IPS DF 4.7 (cell line): ENCODE measurements at regions not wholly inside any gene's neighbourhood (a gene's known extent, or its start where the extent isn't known, plus 50 kb on each side); places are given as distances from the start of the nearest gene placed in this dataset.
"Not testable (repeated sequence)": the region's sequence is repeated elsewhere in the genome, so short reads cannot be mapped to it uniquely, and the experiment has no call there.

Source experiments
- DNase-seq: peaks from one replicate; pipeline ENCODE4 v3.0.0-alpha.2; 2013; ENCODE audit warnings: low spot score; ENCODE audit errors: extremely low read depth

DNA sequence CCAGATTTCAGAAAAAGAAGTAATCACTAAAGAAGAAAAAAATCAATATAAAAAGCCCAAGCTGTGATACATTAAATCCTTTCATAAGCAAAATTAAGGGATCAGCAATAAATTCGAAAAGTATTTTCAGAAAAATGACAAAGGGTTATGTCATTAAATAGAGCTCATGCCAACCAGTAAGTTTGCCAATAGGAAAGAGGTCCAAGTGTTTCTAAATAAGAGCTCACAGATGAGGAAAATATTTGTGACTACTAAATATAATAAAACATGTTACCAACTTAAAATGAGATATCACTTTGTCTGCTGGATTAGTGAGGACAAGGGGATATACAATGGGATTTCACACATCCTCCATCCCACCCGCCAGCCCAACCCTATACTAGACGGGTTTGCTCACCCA lies 140.3 kb upstream of the EYA4 start:
- DNase-seq, result no peak

DNA sequence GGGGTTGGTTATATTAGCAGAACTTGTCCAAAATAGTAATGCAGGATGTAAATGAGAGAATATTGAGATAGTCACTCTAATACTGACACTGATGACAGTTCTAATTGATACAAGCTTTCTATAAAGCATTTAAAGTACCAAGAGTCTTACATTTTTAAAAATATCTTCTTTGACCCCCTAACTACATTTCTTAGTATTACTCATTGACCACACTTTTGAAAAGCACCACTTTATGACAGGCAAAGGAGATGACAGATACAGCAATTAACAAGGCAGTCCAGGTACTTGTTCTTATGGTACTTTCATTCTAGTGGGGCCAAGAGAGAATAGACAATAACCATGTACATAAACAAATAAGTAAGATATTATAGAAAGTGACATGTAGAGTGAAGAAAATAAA lies 139.4 kb upstream of the EYA4 start:
- DNase-seq, result no peak

DNA sequence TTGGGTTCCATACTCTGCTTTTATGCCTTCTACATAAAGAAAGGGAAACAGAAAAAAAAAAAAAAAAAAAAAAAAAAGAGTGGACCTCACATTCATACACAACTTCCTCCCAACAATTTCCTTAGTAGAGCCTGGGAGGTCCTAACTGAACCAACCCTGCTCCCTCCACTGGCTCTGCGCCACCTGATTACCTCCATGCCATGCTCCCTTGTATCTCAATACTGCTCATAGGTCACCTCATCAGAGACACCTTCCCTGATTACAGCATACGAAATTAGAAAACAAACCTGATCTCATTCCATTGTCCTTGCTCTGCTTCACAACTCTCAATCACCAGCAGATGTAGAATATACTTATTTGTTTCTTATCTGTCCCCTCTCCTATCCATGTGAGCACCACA lies 134.2 kb upstream of the EYA4 start:
- DNase-seq, result no peak

DNA sequence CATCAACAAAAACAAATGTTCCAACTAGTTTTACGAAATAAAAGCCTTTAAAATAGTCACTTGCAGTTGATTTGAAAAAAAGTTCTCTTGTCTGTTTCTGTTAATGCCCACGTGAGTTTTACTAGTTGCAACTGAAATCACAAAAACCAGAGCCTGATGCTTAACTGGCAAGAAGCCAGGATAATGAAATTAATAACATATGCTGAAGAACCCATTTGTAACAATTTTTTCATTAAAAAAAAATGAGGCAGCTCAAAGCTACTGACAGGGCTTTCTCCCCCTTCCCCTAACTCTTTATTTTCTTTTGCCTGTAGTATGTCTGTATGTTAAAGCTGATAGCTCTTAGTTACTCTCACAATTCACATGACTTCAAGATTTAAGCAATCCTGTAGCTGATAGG lies 132.7 kb upstream of the EYA4 start:
- DNase-seq, result no peak

DNA sequence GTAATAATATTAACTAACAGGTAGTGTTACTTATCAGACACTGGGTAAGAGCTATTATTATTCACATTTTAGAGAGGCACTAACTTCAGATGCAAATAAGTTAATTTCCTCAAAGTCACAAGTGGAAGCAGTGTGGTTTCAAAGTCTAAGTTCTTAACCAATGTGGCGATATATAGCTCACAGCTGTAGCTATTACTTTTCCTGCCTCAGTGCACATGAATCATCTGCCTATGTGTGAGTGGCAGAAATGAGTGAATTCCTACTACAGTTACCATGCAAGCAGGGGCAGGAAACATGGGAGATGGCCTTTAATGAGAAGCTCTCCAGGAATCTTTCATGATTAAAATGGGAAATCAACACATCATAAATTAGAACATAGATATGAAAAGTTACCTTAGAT lies 126.2 kb upstream of the EYA4 start:
- DNase-seq, result no peak

DNA sequence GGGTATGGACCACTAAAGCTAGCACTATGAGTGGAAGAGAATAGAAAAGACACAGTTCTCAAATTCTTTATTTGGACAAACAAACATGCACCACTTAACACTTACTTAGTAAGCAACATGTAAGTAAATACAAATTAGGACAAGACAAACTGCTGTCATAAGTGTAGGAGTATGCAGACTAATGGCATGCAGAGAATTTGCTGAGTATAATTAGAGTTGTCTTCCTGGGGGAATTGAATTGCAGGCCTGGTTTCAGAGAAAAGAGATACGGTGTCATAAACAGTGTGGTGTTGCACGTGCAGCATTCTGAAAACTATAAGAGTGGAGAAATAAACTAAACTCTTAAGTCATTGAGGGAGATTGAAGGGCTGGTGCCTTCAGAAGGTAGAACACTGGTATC lies 125.2 kb upstream of the EYA4 start:
- DNase-seq, result no peak

DNA sequence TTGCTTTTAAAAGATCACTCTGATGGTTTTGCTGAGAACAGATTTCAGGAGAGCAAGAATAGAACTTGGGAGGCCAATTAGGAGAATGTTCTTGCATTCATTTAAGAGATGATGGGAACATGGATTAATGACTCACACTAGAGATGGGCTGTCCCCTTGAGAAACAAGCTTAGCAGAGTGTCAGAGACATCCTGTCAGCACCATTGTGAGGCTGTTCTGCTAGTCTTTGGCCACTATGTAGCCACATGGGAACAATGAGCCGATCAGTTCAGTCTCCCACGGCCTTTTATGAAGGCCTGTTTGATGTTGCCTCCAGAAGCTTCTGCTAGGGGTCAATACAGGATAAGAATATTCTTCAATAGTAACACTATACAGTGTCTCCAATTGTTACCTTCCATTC lies 113.0 kb upstream of the EYA4 start:
- no peak for DNase-seq

DNA sequence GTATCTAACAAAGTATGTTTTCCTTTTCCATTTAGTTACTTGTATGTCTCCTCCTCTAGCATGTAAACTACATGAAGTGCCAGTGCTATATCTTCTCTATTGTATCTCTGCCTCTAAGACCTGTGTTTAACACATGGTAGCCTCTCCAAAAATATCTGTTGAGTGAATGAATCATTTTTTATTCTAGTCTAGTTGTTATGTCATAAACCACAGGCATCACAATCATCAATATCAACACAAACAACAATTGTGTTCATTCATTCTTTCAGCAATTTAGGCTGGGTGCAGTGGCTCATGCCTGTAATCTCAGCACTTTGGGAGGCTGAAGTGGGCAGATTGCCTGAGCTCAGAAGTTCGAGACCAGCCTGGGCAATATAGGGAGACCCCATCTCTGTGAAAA lies 111.6 kb upstream of the EYA4 start:
- no peak for DNase-seq

DNA sequence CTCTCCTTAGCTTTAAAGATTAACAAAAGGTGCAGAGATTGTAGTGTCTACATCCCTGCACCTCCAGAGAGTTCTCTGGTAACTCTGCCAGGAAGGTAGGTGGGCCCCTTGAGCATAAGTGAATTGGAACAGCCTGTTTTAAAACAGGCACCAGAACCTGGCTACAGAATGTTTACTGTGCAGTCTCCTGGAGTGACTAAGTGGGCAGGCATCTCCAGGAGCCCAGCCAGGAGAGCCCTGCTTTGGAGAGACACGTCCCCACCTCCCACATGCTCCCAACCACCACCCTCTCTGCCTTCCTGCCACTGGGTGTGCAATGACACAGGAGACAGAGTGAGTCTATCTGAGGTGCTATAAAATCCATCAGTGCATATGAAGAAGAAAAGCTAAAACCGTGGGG lies 110.3 kb upstream of the EYA4 start:
- no peak for DNase-seq

DNA sequence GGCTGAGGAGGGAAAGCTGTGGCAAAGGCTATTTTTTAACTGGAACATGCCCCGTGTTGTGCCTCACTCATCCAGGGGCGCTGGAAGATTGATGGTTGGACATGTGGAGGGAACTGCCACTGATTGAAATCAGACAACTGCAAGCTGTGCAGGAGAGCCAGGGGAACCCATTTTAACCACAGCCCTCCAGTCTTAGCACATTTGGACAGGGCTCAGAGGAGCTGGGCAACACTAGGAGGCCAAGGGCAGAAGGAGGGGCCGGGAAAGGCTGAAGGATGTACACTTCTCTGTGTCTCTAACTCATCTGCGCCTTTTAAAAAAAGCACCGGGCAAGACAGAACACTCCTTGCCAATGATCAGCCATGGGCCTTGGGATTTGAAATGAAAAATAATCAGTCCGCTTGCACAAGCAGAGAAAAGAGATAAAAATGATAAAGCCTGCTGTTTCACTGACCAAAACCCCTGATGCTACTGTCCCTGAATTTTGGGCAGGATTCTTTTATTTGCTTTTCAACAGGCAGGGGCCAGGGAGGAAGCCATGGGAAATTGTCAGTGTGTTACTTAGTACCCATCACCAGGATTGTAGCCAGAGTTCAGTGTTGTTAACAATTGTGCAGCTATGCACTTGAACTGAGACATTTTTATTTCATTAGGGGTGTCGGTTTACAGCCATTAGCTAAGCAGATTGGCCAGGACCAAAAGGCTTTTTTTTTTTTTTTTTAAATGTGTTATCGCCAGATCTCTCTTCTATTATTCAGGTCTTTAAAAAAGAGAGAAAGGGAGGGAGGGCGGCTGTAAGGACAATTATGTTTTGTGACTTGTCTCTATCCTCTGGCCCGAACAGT lies 109.3 kb upstream of the EYA4 start:
- DNase-seq, result no peak

DNA sequence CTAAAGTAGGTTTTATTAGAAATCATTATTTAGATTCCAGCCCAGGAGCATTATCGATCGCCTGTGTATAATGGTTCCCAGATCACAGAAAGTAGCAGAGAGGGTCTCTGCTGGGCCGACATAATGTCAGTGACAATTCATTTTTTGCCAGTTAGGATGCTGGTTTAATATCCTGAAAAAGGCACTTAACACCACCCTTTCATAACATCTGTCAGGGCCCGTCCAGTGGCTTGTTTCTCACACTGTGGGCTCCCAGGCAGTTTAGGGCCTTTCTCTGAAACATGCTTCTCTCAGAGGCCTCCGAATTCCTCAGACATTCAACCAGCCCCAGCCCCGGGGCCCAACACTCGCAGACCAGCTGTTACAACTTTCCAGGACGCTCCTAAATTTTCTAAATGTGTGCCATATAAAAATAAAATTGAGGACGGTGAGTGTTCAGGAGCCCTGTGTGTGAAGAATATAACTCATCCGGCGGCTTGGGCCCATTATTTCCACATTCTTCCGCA lies 108.6 kb upstream of the EYA4 start:
- no peak for DNase-seq

DNA sequence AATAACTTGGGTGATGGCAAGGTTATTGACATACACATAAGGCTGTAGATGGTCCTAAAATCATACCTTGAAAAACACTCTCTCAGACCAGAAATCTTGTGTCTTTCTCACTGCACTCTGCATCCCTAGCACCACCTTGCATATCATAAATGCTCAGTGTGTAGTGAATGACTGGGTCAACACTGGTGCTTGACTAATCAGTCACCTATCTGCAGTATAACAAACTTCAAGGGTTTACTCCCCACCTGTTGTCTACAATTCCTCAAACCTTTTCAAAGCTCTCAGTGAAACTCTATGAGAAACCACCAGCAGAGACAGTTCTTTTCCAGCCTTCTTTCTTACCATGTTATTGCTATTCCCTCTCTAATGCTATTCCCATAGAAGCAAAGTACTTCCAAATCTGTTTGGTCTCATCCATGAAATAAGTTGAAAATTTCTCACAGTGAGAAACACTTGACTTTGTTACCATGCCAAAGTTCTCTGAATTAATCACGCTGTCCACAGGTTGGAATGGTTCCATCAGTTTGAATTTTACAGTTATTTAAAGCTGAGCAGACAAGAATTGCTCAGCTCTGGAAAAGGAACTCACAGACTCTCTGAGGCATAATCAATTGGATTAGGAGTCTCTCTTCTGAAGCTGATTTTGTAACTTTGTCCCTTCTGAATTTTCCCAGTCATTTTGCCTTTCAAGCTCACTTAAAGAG lies 104.8 kb upstream of the EYA4 start:
- DNase-seq, result no peak

DNA sequence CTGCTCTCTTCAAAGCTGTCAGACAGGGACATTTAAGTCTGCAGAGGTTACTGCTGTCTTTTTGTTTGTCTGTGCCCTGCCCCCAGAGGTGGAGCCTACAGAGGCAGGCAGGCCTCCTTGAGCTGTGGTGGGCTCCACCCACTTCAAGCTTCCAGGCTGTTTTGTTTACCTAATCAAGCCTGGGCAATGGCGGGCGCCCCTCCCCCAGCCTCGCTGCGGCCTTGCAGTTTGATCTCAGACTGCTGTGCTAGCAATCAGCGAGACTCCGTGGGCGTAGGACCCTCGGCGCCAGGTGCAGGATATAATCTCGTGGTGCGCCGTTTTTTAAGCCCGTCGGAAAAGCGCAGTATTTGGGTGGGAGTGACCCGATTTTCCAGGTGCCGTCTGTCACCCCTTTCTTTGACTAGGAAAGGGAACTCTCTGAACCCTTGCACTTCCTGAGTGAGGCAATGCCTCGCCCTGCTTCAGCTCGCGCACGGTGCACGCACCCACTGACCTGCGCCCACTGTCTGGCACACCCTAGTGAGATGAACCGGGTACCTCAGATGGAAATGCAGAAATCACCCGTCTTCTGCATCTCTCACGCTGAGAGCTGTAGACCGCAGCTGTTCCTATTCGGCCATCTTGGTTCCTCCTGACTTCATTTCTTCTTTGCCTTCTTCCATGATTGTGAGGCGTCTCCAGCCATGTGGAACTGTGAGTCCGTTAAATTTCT lies 93.5 kb upstream of the EYA4 start:
- DNase-seq, result not testable (repeated sequence)

DNA sequence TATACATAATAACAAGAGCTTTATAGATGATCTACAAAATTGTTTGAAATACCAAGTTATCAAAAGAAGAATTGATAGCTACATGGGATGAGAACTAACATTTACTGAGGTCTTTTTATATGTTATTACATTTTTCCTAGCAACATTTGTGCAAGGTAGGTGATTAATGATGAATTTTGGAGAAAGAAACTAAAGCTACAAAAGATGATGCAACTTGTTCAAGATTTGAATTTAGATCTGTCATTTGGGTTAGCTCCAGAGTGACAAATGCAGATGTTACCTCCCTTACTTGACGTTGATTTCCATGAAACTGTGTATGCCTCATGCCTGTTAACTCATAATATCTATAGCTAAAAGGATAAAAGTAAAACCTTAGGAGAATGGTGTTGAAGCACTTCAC lies 84.5 kb upstream of the EYA4 start:
- DNase-seq, result no peak

DNA sequence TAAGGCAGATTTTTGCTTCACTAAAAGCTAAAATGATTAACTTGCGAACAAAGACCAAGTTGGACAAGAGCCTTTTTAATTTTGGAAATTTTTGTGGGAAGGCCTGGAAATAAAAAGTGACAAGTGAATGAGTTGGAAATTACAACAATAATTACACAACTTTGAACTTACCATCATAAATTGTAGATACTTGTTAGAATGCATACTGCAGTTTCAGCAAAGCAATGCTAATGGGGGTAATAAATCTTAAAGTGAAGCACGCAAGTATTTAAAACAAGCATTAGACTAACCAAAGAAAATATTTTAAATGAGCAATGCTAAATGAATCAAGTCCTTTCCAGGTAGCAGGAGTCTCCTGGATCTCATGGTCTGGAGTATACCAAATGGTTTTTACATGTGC lies 83.2 kb upstream of the EYA4 start:
- no peak for DNase-seq

DNA sequence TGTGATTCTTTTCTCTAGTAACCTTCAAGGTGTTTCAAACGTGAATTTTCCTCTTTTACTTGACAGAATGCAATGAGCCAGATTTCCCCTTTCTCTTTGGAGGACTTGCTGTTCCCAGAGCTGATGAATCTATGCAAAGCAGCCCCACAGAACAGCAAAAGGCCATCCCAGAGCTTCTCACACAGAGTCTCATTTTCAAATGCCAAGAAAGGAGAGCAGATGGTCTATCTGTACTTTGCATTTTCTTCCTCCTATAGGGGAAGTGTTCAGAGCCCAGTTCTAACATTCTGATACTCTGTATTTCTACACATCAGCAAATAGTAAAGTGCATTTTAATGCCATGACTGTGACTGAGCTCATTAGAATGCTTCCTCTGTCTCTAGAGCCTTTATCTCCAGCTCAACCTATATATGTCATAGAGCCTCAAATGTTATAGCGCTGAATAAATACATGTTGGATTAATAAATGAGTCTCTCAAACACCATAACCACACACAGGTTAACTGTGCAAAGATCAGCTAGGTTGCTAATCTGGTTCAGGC lies 81.8 kb upstream of the EYA4 start:
- no peak for DNase-seq

DNA sequence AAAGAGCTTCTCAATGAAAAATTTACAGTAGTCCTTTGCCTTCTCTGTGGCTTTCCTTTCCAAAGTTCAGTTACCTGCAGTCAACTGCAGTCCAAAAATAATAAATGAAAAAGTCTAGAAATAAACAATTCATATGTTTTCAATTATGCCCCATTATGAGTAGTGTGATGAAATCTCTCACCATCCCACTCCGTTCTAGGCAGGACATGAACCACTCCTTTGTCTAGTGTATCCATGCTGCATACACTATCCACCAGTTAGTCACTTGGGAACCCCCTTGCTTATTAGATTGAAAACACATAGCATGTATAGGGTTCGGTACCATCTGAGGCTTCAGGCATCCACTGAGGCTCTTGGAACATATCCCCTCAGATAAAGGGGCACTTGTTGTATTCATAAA lies 80.6 kb upstream of the EYA4 start:
- no peak for DNase-seq

DNA sequence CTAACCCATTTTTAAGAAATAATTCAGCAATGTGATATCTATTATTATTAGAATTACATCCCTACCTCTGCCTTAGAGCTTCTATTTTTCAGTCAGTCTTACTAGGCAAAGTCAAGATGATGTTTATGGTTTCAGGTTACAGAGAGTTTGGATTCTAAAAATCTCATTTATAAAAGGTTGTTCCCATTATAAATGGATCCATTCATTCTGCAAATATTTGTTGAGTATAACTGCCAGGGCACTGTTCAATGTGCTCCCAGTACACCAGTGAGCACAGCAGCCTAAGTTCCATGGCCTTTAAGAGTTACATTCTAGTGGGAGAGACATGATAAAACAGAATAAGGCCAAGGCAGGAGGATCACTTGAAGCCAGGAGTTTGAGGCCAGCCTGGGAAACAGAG lies 75.9 kb upstream of the EYA4 start:
- no peak for DNase-seq

DNA sequence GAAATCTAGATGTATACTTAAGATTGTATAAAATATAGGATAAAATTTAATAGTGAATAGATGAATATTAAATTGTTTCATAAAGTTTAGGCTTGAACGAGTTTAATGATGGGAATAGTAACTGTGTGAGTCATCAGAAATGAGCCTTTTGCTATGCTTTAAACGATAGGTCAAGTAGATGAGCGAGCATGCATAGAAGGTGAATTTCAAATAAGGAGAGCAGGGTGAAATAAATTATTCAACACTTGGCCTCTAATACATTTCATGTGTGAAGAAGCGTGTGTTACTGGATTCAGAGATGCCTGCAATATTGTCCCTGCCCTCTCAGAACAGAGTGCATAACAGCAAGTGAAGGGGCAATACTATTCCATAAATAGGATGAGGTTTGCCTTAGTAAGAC lies 74.4 kb upstream of the EYA4 start:
- DNase-seq, result no peak

DNA sequence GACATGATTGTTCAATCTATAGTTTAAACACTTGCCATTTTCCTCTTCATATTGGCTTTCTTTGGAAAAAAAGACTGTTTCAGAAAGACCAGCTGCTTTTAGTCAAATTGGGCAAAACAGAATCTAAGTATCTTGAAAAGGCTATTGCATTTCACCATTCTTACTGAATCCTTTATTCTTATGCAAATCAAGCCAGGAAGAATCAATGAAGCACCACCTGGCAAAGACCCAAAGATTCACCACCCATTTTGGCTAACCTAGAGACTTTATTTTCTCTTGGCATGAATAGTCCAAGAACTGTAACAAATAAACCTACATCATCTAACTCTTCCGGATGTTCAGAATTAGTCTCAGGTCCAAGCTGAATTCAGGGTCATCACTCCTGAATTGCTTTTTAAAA lies 71.3 kb upstream of the EYA4 start:
- no peak for DNase-seq

DNA sequence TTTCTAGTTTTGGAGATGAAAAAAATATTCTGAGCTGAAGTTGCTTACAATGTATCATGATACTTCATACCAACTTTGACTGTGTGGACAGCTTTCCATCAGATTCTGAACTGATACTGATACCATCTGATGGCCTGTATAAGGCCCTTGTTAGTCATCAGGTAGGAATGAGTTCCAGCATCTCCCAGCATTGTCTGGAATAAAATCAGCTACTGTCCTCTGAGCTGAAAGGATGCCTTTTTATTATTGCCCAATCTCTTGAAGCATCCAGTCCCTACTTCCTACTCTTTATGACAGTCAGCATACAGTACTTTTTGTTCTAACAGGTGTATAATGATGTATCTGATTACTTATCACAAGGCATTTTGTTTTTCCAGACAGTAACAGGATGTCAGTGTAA lies 70.6 kb upstream of the EYA4 start:
- DNase-seq, result no peak

DNA sequence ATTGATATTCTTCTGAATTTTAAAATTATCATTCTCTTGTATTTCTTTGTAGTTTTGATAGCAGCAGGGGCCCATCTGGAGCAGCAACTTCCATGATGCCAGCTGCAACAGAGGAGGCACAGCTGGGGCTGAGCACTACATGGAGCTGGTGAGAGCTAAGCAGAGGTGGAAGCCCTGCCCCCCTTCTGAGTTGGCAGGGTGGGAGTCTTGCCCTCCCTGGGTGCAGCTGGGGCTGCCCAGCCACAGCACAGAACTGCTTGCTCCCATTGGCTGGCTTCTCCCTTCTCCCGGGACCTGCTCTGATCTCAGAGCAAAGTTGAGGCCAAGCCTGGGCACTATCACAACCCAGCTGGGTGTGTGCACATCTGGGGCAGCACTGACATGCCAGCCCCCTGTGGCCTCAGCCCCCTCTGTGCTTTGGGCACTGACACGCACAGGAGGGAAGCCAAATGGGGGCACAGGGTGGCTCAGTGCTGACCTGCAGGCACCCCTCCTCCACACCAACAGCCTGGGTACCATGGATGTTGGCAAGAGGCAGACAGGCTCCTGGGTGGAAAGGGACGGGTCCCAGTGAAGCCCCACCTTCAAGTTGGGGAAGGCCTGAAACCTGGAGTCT lies 69.1 kb upstream of the EYA4 start:
- DNase-seq, result no peak
